MM.1S (cell line): ENCODE measurements at regions not wholly inside any gene's neighbourhood (a gene's known extent, or its start where the extent isn't known, plus 50 kb on each side); places are given as distances from the start of the nearest gene placed in this dataset.

Experiments used
- CTCF ChIP-seq: fragments of 300-600 bp; sonication (generic); IDR thresholded peaks from 2 replicates; pipeline ENCODE4 v1.5.1; 2016; ENCODE audit warnings: antibody characterized with exemption, low read length, mixed read lengths
- EZH2 ChIP-seq: fragments of 300-600 bp; sonication (generic); optimal IDR thresholded peaks from 2 replicates; pipeline ENCODE3; 2017; ENCODE audit warnings: low read depth, mild to moderate bottlenecking, antibody characterized with exemption, low read length, mixed read lengths

- TF ChIP-seq CTCF, result no peak
- no peak for TF ChIP-seq EZH2
Observed at GRCh38 chr16:6099102-6099501, 1001.5 kb upstream of the EEF2KMT start.
